ENCODE measurements at regions not wholly inside any gene's neighbourhood (a gene's known extent, or its start where the extent isn't known, plus 50 kb on each side); places are given as distances from the start of the nearest gene placed in this dataset.

- H3K27me3 Mint-ChIP-seq, result no peaks in the 10 kb centered on the region
- no peak for DNase-seq (ENCODE audit: extremely low spot score, unreplicated experiment)
Measured at GRCh38 chr6:23081701-23082100, 512.3 kb downstream of the HDGFL1 start.

DNA sequence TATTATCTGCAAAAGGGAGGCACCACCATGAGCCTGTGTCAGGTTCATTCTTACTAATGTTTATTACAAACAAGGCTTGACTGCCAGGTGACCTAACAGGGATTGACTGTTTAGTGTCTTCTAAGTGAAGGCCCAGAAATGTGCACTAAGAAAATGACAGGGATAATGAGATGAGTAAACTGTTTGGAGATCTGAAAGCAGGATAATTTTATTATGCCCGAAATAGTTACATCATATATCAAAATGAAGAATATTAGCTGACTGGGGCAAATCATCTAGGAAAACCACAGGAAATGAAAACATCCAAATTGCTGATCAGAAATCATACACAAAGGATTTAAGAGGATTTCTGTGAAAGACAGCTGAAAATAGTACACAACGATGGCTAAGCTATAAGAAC is 516.7 kb downstream of the HDGFL1 start:
- peaks cover 3% of the 10 kb centered on the region for H3K9me3 Mint-ChIP-seq
- no peak overlapping the region for H3K27ac Mint-ChIP-seq
- H3K4me3 Mint-ChIP-seq, result no peak overlapping the region
- H3K4me1 Mint-ChIP-seq (ENCODE audit: unreplicated experiment), result no peaks in the 10 kb centered on the region
- no peaks in the 10 kb centered on the region for H3K27me3 Mint-ChIP-seq
- TF ChIP-seq CTCF (conservative IDR thresholded peaks at IDR 0.05), result no peak
- no peaks in the 10 kb centered on the region for H3K36me3 Mint-ChIP-seq
- DNase-seq (ENCODE audit: extremely low spot score, unreplicated experiment), result no peak

More at GRCh38 chr6:23081701-23082100, 512.3 kb downstream of the HDGFL1 start:
- peak; percentile 68 for TF ChIP-seq CTCF (conservative IDR thresholded peaks at IDR 0.05)
- Mint-ChIP-seq H3K4me3 (no peak overlapping the region), H3K27ac (no peak overlapping the region), H3K4me1 (ENCODE audit: unreplicated experiment) (no peaks in the 10 kb centered on the region), H3K36me3 (no peaks in the 10 kb centered on the region), H3K9me3 (peaks cover 3% of the 10 kb centered on the region)

DNA sequence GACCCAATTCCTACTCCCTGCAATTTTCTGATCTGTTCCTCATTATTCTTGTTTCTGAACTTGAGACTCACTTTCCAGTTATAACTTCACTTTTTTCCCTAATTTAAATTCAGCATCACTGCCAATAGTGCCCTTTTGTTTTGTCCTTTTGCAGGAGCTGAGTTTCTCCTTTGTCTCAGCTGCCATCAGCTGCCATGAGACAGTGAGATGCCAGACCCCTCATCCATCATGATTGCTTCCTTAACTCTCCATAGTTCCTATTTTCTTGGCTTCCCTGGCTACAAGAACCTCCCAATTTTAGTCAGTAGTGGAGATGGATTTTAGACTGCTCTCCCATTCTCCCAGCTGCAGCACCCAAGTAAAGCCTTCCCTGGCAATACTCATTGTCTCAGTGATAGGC is 518.1 kb downstream of the HDGFL1 start:
- DNase-seq (ENCODE audit: extremely low spot score, unreplicated experiment), result no peak
- TF ChIP-seq CTCF (conservative IDR thresholded peaks at IDR 0.05), result no peak
- H3K9me3 Mint-ChIP-seq, result no peaks in the 10 kb centered on the region
- H3K4me1 Mint-ChIP-seq (ENCODE audit: unreplicated experiment), result no peaks in the 10 kb centered on the region
- no peaks in the 10 kb centered on the region for H3K36me3 Mint-ChIP-seq
- H3K4me3 Mint-ChIP-seq, result no peak overlapping the region
- H3K27ac Mint-ChIP-seq, result no peak overlapping the region
- no peaks in the 10 kb centered on the region for H3K27me3 Mint-ChIP-seq

DNA sequence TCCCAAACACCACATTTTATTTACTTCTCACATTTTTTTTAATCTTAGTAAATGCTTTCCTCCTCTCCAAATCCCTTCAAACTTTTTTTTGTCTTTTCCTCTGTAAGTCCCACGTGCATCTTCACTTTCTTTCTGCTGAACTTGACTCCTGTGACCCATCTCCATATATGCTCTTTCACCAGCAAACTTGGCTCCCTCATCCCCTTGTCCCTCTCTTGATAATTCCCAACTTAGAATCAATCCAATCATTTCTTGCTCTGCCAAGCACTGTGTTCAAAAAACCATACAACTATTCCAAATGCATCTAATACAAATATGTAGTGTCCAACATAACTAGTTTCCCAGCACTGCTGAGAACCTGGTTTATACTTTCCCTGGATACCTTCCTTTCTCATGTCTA is 519.4 kb downstream of the HDGFL1 start:
- TF ChIP-seq CTCF (conservative IDR thresholded peaks at IDR 0.05), result no peak
- H3K27ac Mint-ChIP-seq, result no peak overlapping the region
- H3K9me3 Mint-ChIP-seq, result no peaks in the 10 kb centered on the region
- H3K4me1 Mint-ChIP-seq (ENCODE audit: unreplicated experiment), result no peaks in the 10 kb centered on the region
- H3K27me3 Mint-ChIP-seq, result no peaks in the 10 kb centered on the region
- no peak for DNase-seq (ENCODE audit: extremely low spot score, unreplicated experiment)
- no peak overlapping the region for H3K4me3 Mint-ChIP-seq
- no peaks in the 10 kb centered on the region for H3K36me3 Mint-ChIP-seq

DNA sequence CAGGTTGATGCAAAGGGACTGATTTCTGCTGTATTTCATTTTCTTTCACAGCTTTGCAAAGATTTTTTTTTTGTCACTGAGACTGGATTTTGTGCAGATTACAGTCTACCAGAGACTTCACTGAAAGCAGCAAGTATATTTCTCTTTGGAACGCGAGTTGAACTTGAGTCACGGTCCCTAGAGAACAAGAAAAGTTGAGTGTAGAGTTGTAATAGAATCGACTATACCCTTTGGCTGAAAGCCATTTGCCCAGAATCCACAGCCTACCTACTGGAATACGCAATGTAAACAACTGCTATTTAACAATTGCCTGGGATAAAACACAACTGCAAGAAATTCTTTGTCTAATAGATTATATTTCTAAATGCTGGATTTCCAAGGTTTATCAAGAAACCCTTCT is 520.6 kb downstream of the HDGFL1 start:
- Mint-ChIP-seq H3K27ac (no peak overlapping the region), H3K4me3 (no peak overlapping the region), H3K9me3 (peaks cover 5% of the 10 kb centered on the region), H3K4me1 (ENCODE audit: unreplicated experiment) (no peaks in the 10 kb centered on the region), H3K36me3 (no peaks in the 10 kb centered on the region), H3K27me3 (no peaks in the 10 kb centered on the region)
- TF ChIP-seq CTCF (conservative IDR thresholded peaks at IDR 0.05), result no peak
- no peak for DNase-seq (ENCODE audit: extremely low spot score, unreplicated experiment)

- no peak for TF ChIP-seq CTCF (conservative IDR thresholded peaks at IDR 0.05)
- no peaks in the 10 kb centered on the region for H3K4me1 Mint-ChIP-seq (ENCODE audit: unreplicated experiment)
- no peak for DNase-seq (ENCODE audit: extremely low spot score, unreplicated experiment)
- no peaks in the 10 kb centered on the region for H3K36me3 Mint-ChIP-seq
- no peak overlapping the region for H3K27ac Mint-ChIP-seq
- no peaks in the 10 kb centered on the region for H3K27me3 Mint-ChIP-seq
- H3K9me3 Mint-ChIP-seq, result peaks cover 7% of the 10 kb centered on the region
- no peak overlapping the region for H3K4me3 Mint-ChIP-seq
Measured at GRCh38 chr6:23091795-23092194, 522.4 kb downstream of the HDGFL1 start.

All from type B pancreatic cell (in vitro differentiated cells).